ENCODE measurements at regions not wholly inside any gene's neighbourhood (a gene's known extent, or its start where the extent isn't known, plus 50 kb on each side); places are given as distances from the start of the nearest gene placed in this dataset.
"Not testable (repeated sequence)": the region's sequence is repeated elsewhere in the genome, so short reads cannot be mapped to it uniquely, and the experiment has no call there.

DNA sequence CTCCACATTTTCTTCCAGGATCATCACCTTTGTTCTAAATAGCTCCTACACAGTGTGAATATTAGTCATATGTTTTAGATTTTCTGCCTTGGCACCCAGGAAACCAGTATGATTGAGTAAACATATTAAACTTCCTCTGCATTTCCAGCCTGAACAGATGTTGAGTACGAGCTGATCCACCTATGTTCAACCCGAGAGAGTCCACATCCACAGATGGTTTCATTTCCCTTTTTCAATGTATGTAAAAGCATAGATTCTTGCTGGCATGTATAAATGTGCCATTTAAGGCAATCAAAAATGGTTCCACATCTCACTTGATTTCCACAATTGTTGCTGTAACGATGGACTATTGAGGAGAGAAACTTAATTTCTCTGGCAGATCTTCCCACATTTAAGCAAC, 74.2 kb downstream of the ZNF716 start:
- in situ Hi-C loops (cut with MboI; ENCODE audit: low sequenced_read_pairs) = not testable (repeated sequence)

DNA sequence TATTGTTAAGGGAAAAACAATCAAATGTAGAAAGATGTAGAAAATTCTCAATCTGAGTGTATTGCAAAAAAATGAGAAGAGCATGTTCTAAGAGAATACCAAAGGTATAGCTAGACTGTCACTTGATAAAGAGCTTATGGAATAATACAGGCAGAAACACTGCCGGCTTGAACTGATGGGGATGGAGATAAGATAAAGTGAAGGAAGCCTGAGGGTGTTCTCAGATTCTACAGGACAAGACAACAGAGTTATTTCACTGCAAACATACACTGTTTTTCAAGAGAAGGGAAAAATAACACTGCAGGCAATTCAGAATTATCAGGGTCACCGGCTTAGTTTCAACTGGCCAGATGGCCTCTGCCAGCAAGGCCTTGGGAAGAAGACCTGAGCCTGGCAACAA, 80.0 kb downstream of the ZNF716 start:
- in situ Hi-C loops (cut with MboI; ENCODE audit: low sequenced_read_pairs) = no loop called here

DNA sequence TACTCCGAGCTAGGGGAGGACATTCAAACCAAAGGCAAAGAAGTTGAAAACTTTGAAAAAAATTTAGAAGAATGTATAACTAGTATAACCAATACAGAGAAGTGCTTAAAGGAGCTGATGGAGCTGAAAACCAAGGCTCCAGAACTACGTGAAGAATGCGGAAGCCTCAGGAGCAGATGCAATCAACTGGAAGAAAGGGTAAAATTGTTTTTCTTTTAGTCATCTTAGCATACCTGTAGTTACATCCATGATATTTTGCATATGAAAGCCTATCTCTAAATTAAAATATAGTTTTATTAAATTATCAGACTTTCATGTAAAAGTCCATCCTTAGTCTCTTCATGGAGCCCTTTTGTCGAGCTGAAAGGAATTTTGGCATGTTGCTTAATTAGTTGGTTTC, 90.7 kb downstream of the ZNF716 start:
- in situ Hi-C loops (cut with MboI; ENCODE audit: low sequenced_read_pairs) = not testable (repeated sequence)

DNA sequence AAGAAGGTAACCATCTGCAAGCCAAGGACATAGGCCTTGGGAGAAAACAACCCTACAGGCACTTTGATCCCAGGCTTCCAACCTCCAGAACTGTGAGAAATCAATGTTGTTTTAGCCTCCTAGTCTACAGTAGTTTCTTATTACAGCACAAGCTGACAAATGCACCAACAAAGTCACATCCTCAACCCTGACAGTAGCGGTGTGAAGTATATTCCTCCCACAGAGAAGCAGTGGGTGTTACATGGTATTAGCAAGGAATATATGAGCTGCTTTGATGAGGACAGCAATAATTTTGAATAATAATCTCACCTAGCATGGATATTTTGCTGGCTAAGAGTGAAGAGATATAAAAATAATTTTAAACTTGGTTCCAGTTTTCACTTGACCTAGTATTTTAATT, 92.4 kb downstream of the ZNF716 start:
- in situ Hi-C loops (cut with MboI; ENCODE audit: low sequenced_read_pairs) = not testable (repeated sequence)

DNA sequence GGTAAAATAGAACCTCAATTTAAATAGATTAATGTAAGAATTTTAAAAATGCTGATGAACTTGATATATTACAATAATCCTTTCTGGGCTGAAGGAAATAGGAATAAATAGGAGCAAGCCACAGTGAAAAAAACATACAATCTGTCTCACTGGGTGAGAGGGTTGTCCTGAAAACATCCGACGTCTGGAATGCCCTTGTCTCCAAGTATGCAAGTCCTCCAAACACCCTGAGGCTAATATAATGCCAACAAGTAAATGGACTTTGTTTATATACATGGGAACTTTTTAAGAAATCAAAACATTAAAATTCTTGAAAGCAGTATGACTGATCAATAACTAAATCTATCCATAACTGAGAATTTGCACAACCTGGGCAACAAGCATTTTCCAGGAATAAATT, 97.4 kb downstream of the ZNF716 start:
- in situ Hi-C loops (cut with MboI; ENCODE audit: low sequenced_read_pairs) = not testable (repeated sequence)

DNA sequence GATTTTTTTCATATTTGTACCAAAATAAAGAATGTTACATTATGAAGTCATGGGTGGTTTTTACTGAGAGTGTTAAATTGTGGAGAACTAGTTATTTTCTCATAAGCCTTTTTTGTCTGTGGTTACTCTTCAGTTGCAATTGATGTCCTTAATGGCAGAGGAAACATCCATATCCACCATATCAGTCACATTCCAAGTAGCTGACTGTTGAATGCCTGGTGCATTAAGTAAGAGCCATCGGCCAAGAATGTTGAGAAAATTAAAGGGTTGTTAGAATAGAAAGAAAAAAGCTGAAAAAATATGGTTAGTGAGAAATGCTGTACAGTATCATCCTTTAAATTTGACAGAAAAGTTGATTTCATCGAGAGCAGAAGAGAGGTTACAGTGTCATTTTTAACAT, 100.0 kb downstream of the ZNF716 start:
- in situ Hi-C loops (cut with MboI; ENCODE audit: low sequenced_read_pairs) = not testable (repeated sequence)

DNA sequence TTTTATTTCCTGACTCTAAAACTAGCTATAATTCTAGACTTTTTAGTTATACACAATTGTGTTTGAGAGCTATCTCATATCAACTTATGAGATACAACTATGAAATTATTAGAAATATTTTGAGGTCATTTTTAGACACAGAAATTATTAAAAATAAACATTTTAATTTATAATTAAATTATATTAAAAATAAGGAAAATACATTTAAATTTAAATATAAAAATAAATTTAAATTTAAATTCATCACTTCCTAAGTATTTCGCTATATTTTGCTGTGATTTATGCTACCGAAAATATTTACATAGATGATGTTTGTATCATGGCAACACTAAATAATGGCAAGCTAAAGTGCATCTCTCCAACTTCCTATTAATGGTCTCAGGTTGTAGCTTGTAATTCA, 105.7 kb downstream of the ZNF716 start:
- in situ Hi-C loops (cut with MboI; ENCODE audit: low sequenced_read_pairs) = not testable (repeated sequence)

DNA sequence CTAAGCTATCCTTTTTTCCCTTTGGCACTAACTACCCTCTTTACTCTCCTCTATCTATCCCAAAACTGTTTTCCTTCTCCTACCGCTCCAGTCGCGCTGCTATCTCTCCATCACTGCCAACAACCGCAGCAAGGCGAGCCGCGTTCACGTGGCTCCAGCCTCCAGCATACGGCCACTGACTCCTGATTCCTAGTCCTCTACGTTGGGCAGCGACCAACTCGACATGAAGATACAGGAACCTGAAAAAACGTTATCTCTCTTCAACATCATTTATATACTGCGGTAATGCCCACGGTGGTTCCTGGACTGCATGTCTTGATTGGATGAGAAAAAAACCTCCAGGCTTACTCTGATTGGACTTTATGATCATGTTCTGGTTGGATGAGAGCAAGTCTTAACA, 129.5 kb downstream of the ZNF716 start:
- in situ Hi-C loops (cut with MboI; ENCODE audit: low sequenced_read_pairs) = loop anchor here (25.0 kb wide), 1 partner anchor 233 kb away; no protein-coding TSS in a partner anchor

Data from HL-60/S4 treated with phorbol 12-myristate 13-acetate at 8.2 ng/mL for 4 days and 3 days (cell line).